ENCODE measurements at regions not wholly inside any gene's neighbourhood (a gene's known extent, or its start where the extent isn't known, plus 50 kb on each side); places are given as distances from the start of the nearest gene placed in this dataset.

DNA sequence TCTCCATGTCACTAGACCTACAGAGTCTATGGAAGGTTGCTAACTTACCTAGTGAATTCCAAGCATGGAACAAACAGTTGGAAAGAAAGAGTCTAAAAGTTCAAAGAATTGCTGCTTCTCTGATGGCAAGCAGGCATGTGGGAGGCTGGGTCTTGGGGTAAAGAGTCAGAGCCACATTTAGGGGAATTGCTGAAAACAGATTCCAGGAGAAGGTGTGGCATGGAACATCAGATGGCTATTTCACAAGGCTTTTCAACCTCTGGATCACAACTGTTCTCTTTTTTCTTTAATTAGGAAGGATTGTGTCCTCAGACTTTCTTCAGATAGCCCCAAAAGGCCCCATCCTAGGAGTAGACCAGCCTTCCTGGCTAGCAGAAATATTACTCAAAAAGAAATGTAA lies 601.5 kb downstream of the MAFB start:
- FAIRE-seq, result no peak
- H3K4me3 ChIP-seq (ENCODE audit: extremely low read depth in 1 of 4, insufficient read depth in 2 of 4, low read depth in 3 of 4, low read length in 4 of 4), result no peak overlapping the region
- no peak overlapping the region for H3K9ac ChIP-seq (replicated peaks in 1 of 4; ENCODE audit: extremely low read depth in 1 of 4, low read depth in 3 of 4, low read length in 3 of 4)
- H4K91ac ChIP-seq (replicated peaks; ENCODE audit: insufficient read length, low read length), result no peak overlapping the region
- H3K27me3 ChIP-seq (replicated peaks in 1 of 4; ENCODE audit: control insufficient read depth in 3 of 4, extremely low read depth in 1 of 4, insufficient read depth in 3 of 4, low read length in 3 of 4), result no peaks in the 10 kb centered on the region
- H3K18ac ChIP-seq (ENCODE audit: extremely low read depth, low read length), result no peak overlapping the region
- no peaks in the 10 kb centered on the region for H4K20me1 ChIP-seq (replicated peaks in 1 of 2; ENCODE audit: control insufficient read depth in 1 of 2, insufficient read depth in 2 of 2, low read length in 2 of 2)
- no peak overlapping the region for H2BK15ac ChIP-seq (ENCODE audit: low read length)
- H2BK20ac ChIP-seq (ENCODE audit: low read length), result no peak overlapping the region
- no peak overlapping the region for H2BK5ac ChIP-seq (ENCODE audit: low read depth, low read length)
- H3K4me2 ChIP-seq (ENCODE audit: insufficient read depth in 1 of 2, low read depth in 2 of 2, low read length in 2 of 2), result no peak overlapping the region
- peaks cover 0 to 6% (median 0%) of the 10 kb centered on the region in 4 experiments; a peak in 2 of 8 replicates for H3K36me3 ChIP-seq (ENCODE audit: control insufficient read depth in 2 of 4, insufficient read depth in 4 of 4, low read length in 3 of 4)
- no peak overlapping the region for H3K56ac ChIP-seq (replicated peaks; ENCODE audit: insufficient read length, low read depth, low read length)
- no peak overlapping the region for H2BK120ac ChIP-seq (replicated peaks; ENCODE audit: low read depth, low read length)
- H3K4ac ChIP-seq (replicated peaks; ENCODE audit: insufficient read length, low read depth, low read length), result no peak overlapping the region
- no peaks in the 10 kb centered on the region for H3K79me1 ChIP-seq (ENCODE audit: low read depth, low read length)
- no peak overlapping the region for H2AK5ac ChIP-seq (ENCODE audit: low read depth, low read length)
- H4K5ac ChIP-seq (ENCODE audit: insufficient read length, low read depth, low read length), result no peak overlapping the region
- no peak overlapping the region for H4K8ac ChIP-seq (ENCODE audit: extremely low read depth, insufficient read depth, low read length)
- H3K23ac ChIP-seq (ENCODE audit: insufficient read length), result no peak overlapping the region
- no peaks in the 10 kb centered on the region; a peak in 1 of 7 replicates for H3K4me1 ChIP-seq (replicated peaks in 1 of 4; ENCODE audit: control insufficient read depth in 3 of 4, insufficient read depth in 4 of 4, low read length in 3 of 4)
- TF ChIP-seq GTF2F1 (IDR thresholded peaks at IDR 0.05; ENCODE audit: borderline replicate concordance, low read depth, low read length), result no peak
- TF ChIP-seq PHF8 (conservative IDR thresholded peaks at IDR 0.05; ENCODE audit: low read depth, low read length), result no peak
- TF ChIP-seq POU5F1 (IDR thresholded peaks at IDR 0.05; ENCODE audit: low read depth, low read length), result no peak
- TF ChIP-seq SP2 (IDR thresholded peaks at IDR 0.05; ENCODE audit: low read length), result no peak
- no peak for TF ChIP-seq BACH1 (IDR thresholded peaks at IDR 0.05; ENCODE audit: low read length)
- TF ChIP-seq, protein P1, sequence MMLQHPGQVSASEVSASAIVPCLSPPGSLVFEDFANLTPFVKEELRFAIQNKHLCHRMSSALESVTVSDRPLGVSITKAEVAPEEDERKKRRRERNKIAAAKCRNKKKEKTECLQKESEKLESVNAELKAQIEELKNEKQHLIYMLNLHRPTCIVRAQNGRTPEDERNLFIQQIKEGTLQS (IDR thresholded peaks at IDR 0.05; ENCODE audit: insufficient read depth, low read depth, low read length), result no peak
- TF ChIP-seq TBP (IDR thresholded peaks at IDR 0.05; ENCODE audit: low read depth, low read length), result no peak
- no peak for TF ChIP-seq SAP30 (IDR thresholded peaks at IDR 0.05; ENCODE audit: insufficient read depth, insufficient replicate concordance, low read length)
- no peak for TF ChIP-seq SP4 (IDR thresholded peaks at IDR 0.05; ENCODE audit: low read length)
- no peak for TF ChIP-seq NRF1 (IDR thresholded peaks at IDR 0.05; ENCODE audit: low read depth, low read length)
- TF ChIP-seq, protein P2, sequence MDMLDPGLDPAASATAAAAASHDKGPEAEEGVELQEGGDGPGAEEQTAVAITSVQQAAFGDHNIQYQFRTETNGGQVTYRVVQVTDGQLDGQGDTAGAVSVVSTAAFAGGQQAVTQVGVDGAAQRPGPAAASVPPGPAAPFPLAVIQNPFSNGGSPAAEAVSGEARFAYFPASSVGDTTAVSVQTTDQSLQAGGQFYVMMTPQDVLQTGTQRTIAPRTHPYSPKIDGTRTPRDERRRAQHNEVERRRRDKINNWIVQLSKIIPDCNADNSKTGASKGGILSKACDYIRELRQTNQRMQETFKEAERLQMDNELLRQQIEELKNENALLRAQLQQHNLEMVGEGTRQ (IDR thresholded peaks at IDR 0.05; ENCODE audit: low read length), result no peak
- TF ChIP-seq CHD1 (IDR thresholded peaks at IDR 0.05; ENCODE audit: low read depth, low read length), result no peak
- no peak for TF ChIP-seq RBBP5 (IDR thresholded peaks at IDR 0.05; ENCODE audit: borderline replicate concordance, low read depth, low read length)
- no peak for TF ChIP-seq SIN3A (conservative IDR thresholded peaks at IDR 0.05 in 1 of 2, IDR thresholded peaks at IDR 0.05 in 1 of 2; ENCODE audit: low read depth in 1 of 2, low read length in 2 of 2)
- no peak overlapping the region for H3K14ac ChIP-seq (ENCODE audit: insufficient read length)
- peaks cover 9 to 13% of the 10 kb centered on the region in 2 experiments for H3K9me3 ChIP-seq (ENCODE audit: insufficient read depth in 2 of 2, low read depth in 1 of 2, low read length in 1 of 2)
- ChIA-PET POLR2A (ENCODE audit: partially characterized antibody) (no interaction called here), CTCF (ENCODE audit: partially characterized antibody) (no interaction called here)
- H3K79me2 ChIP-seq (ENCODE audit: control insufficient read depth in 1 of 2, insufficient read depth in 2 of 2, low read length in 2 of 2), result no peaks in the 10 kb centered on the region
- no peaks in the 10 kb centered on the region for H3K23me2 ChIP-seq (ENCODE audit: low read depth, low read length)
- H2AFZ ChIP-seq (ENCODE audit: low read length), result no peak overlapping the region
- H3K27ac ChIP-seq (ENCODE audit: low read depth, low read length), result no peak overlapping the region
- H2BK12ac ChIP-seq (ENCODE audit: low read depth, low read length), result no peak overlapping the region
- DNase-seq (ENCODE audit: low read depth in 1 of 2, low spot score in 2 of 2), result no peak
